Activated B cell treated with CpG ODN at 0.5 μM for 24 hours (primary cell): ENCODE measurements at regions not wholly inside any gene's neighbourhood (a gene's known extent, or its start where the extent isn't known, plus 50 kb on each side); places are given as distances from the start of the nearest gene placed in this dataset.

Source experiments
- ATAC-seq: fragments of 200-7000 bp; cut with Tn5 transposase; one replicate; pipeline ENCODE4 v1.10.0; 2021; ENCODE audit warnings: low read depth, mild to moderate bottlenecking, moderate library complexity
- CTCF ChIA-PET: fragments of 350-600 bp; sonication (Branson Sonifier 250); formaldehyde crosslinking; loops from one replicate; lab custom pipeline; 2021; ENCODE audit warnings: antibody characterized with exemption; lab: Charles Lee
- POLR2A ChIA-PET: fragments of 350-600 bp; sonication (Branson Sonifier 250); formaldehyde crosslinking; loops from one replicate; lab custom pipeline; 2021; ENCODE audit warnings: antibody characterized with exemption; lab: Charles Lee
- DNase-seq: peaks from one replicate; pipeline ENCODE4 v3.0.0; 2022
- H3K27ac Mint-ChIP-seq: one replicate; pipeline ENCODE4 v1.8.0; 2020; ENCODE audit warnings: mixed read lengths
- H3K27me3 Mint-ChIP-seq: one replicate; pipeline ENCODE4 v1.8.0; 2021; ENCODE audit warnings: mixed read lengths
- H3K36me3 Mint-ChIP-seq: one replicate; pipeline ENCODE4 v1.8.0; 2021; ENCODE audit warnings: low read depth, mixed read lengths
- H3K4me1 Mint-ChIP-seq: one replicate; pipeline ENCODE4 v1.8.0; 2021; ENCODE audit warnings: mixed read lengths
- H3K4me3 Mint-ChIP-seq: one replicate; pipeline ENCODE4 v1.8.0; 2020; ENCODE audit warnings: mild to moderate bottlenecking, mixed read lengths
- H3K9me3 Mint-ChIP-seq: one replicate; pipeline ENCODE4 v1.8.0; 2020; ENCODE audit warnings: mixed read lengths
- intact Hi-C: fragments of 100-400 bp; cut with micrococcal nuclease; formaldehyde crosslinking; loops from one replicate; pipeline ENCODE4 v1.15.1; 2024
- TF ChIP-seq, protein P1 (sequence below): fragments of 200-600 bp; IDR thresholded peaks from one replicate; pipeline ENCODE4 v1.8.0; 2022; ENCODE audit warnings: antibody characterized with exemption, mild to moderate bottlenecking

DNA sequence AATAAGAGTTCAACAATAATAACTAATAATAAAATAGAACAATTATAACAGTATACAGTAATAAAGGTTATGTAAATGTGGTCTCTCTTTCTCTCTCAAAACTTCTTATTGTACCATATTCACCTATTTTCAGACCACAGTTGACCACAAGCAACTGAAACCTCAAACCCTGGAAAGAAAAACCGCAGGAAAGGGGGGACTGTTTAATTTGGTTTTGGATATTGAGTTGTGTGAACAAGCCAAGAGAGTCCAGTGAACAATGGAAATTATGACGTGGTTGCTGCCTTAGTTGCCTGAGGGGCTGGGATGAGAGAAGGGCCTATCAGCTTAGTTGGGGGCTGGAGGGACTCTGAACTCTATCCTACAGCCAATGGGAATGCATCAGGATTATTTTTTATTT is 178.7 kb upstream of the POU2AF2 start:
- Mint-ChIP-seq H3K4me1 (peaks cover 4% of the 10 kb centered on the region), H3K27me3 (no peaks in the 10 kb centered on the region)
- intact Hi-C loops, result no loop called here

DNA sequence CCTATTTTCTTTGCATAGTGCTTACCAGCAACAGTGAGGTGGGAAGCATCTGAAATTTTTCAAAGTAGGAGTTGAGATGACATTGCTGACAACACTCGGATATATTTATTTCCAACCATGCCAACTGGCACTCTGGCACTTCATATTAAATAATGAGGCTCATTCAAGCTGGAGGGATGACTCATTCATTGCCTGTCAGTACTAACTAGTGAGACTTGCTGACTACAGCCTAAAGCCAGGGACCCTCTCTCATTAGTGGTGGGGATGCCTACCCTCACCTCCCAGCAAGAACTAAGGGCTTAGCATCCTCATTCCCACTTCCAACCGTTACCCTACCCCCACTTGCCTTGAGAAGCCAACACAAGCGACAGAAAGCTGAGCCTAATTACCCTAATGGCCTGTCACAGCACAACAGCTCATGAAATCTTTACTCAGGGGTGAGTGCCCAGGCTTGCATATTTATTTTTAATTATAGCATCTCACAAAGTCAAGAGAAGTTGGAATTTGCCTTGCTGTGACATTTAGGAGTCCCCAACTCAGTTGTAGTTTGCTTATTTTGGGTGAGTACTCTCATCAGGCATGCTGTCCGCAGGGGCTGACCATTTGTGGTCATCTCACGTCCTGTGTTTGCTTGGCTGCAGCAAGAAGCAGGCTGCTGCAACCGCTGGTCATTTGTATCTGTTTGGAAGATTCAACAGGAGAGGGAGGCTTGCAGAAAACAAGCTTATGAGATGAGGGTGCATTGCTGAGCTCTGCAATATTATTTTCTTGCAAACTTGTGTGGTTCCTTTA is 181.6 kb upstream of the POU2AF2 start:
- ChIA-PET POLR2A (no interaction called here), CTCF (no interaction called here)
- Mint-ChIP-seq H3K27ac (no peak overlapping the region), H3K36me3 (peaks cover 2% of the 10 kb centered on the region), H3K9me3 (peaks cover 2% of the 10 kb centered on the region), H3K4me3 (no peak overlapping the region), H3K27me3 (peaks cover 3% of the 10 kb centered on the region), H3K4me1 (peaks cover under 1% of the 10 kb centered on the region)
- intact Hi-C loops, result no loop called here
- no peak for DNase-seq
- ATAC-seq, result no peak
- TF ChIP-seq, protein P1, sequence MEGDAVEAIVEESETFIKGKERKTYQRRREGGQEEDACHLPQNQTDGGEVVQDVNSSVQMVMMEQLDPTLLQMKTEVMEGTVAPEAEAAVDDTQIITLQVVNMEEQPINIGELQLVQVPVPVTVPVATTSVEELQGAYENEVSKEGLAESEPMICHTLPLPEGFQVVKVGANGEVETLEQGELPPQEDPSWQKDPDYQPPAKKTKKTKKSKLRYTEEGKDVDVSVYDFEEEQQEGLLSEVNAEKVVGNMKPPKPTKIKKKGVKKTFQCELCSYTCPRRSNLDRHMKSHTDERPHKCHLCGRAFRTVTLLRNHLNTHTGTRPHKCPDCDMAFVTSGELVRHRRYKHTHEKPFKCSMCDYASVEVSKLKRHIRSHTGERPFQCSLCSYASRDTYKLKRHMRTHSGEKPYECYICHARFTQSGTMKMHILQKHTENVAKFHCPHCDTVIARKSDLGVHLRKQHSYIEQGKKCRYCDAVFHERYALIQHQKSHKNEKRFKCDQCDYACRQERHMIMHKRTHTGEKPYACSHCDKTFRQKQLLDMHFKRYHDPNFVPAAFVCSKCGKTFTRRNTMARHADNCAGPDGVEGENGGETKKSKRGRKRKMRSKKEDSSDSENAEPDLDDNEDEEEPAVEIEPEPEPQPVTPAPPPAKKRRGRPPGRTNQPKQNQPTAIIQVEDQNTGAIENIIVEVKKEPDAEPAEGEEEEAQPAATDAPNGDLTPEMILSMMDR, result no peak

More for the DNA sequence above, 178.7 kb upstream of the POU2AF2 start:
- peaks cover 2% of the 10 kb centered on the region for H3K9me3 Mint-ChIP-seq
- ATAC-seq, result no peak
- POLR2A ChIA-PET, result no interaction called here
- TF ChIP-seq, protein P1, result no peak
- H3K4me3 Mint-ChIP-seq, result no peak overlapping the region
- CTCF ChIA-PET, result no interaction called here
- H3K36me3 Mint-ChIP-seq, result peaks cover 2% of the 10 kb centered on the region
- no peak overlapping the region for H3K27ac Mint-ChIP-seq
- DNase-seq, result no peak

- TF ChIP-seq, protein P1, result no peak
- H3K4me1 Mint-ChIP-seq, result no peaks in the 10 kb centered on the region
- no peaks in the 10 kb centered on the region for H3K36me3 Mint-ChIP-seq
- DNase-seq, result no peak
- POLR2A ChIA-PET, result no interaction called here
- no peak for ATAC-seq
- H3K27ac Mint-ChIP-seq, result no peak overlapping the region
- H3K9me3 Mint-ChIP-seq, result peaks cover 4% of the 10 kb centered on the region
- CTCF ChIA-PET, result no interaction called here
- intact Hi-C loops, result no loop called here
- no peak overlapping the region for H3K4me3 Mint-ChIP-seq
- peaks cover 3% of the 10 kb centered on the region for H3K27me3 Mint-ChIP-seq
Observed at GRCh38 chr11:111062420-111062819, 183.1 kb upstream of the POU2AF2 start.

GRCh38 chr11:111059726-111060125 is 185.8 kb upstream of the POU2AF2 start:
- H3K36me3 Mint-ChIP-seq, result no peaks in the 10 kb centered on the region
- H3K4me1 Mint-ChIP-seq, result no peaks in the 10 kb centered on the region
- no peak overlapping the region for H3K27ac Mint-ChIP-seq
- TF ChIP-seq, protein P1, result no peak
- intact Hi-C loops, result no loop called here
- no peak for ATAC-seq
- DNase-seq, result no peak
- POLR2A ChIA-PET, result no interaction called here
- CTCF ChIA-PET, result no interaction called here
- H3K27me3 Mint-ChIP-seq, result peaks cover 3% of the 10 kb centered on the region
- no peak overlapping the region for H3K4me3 Mint-ChIP-seq
- H3K9me3 Mint-ChIP-seq, result peaks cover 4% of the 10 kb centered on the region

DNA sequence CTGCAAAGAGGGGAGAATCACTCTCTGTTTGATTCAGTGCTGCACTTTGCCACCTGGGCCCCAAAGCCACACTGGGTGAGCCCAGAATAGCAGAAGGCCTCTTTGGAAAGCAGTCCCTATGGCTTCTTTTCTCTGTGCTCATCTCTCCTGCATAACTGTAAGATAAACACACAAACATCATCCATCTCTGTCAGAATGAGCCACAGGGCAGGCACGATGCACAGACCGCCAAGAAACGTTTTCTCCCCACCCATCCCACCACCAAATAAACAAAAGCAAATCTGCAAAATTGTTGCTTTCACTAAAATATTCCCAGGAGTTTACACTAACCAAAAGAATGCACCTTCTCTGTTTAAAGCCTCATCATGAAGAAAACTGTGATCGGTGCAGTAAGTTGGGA is 196.4 kb upstream of the POU2AF2 start:
- ChIA-PET CTCF (no interaction called here), POLR2A (no interaction called here)
- TF ChIP-seq, protein P1, result no peak
- Mint-ChIP-seq H3K4me1 (peaks cover 3% of the 10 kb centered on the region), H3K4me3 (no peak overlapping the region), H3K27me3 (peaks cover 2% of the 10 kb centered on the region), H3K9me3 (peaks cover 3% of the 10 kb centered on the region), H3K36me3 (no peaks in the 10 kb centered on the region), H3K27ac (no peak overlapping the region)
- intact Hi-C loops, result no loop called here
- ATAC-seq, result no peak
- DNase-seq, result no peak
